ENCODE measurements at regions not wholly inside any gene's neighbourhood (a gene's known extent, or its start where the extent isn't known, plus 50 kb on each side); places are given as distances from the start of the nearest gene placed in this dataset.

DNA sequence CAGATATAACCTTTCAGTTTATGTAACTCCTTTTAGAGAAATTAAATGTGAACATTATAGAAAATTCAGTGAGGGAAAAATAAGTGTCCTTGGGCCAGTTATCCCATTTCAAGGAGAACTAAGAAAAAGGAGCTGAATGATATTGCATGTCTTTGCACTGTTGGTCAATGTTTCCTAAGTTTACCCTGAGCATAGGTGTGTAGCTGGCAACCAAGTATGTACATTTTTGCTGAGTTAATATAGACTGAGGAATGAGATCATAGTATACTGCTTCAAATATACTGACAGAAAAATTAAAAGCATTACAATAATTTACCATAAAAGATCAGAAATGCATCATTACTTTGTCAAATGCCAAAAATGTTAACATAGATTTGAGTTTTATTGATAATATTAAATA is 2128.7 kb upstream of the C9orf72 start:
- TF ChIP-seq, protein P1, sequence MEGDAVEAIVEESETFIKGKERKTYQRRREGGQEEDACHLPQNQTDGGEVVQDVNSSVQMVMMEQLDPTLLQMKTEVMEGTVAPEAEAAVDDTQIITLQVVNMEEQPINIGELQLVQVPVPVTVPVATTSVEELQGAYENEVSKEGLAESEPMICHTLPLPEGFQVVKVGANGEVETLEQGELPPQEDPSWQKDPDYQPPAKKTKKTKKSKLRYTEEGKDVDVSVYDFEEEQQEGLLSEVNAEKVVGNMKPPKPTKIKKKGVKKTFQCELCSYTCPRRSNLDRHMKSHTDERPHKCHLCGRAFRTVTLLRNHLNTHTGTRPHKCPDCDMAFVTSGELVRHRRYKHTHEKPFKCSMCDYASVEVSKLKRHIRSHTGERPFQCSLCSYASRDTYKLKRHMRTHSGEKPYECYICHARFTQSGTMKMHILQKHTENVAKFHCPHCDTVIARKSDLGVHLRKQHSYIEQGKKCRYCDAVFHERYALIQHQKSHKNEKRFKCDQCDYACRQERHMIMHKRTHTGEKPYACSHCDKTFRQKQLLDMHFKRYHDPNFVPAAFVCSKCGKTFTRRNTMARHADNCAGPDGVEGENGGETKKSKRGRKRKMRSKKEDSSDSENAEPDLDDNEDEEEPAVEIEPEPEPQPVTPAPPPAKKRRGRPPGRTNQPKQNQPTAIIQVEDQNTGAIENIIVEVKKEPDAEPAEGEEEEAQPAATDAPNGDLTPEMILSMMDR (conservative IDR thresholded peaks at IDR 0.05; ENCODE audit: low read length): no peak
- TF ChIP-seq EZH2phosphoT487 (IDR thresholded peaks at IDR 0.05; ENCODE audit: borderline replicate concordance): no peak

All from Loucy (cell line).